ENCODE measurements at regions not wholly inside any gene's neighbourhood (a gene's known extent, or its start where the extent isn't known, plus 50 kb on each side); places are given as distances from the start of the nearest gene placed in this dataset.

DNA sequence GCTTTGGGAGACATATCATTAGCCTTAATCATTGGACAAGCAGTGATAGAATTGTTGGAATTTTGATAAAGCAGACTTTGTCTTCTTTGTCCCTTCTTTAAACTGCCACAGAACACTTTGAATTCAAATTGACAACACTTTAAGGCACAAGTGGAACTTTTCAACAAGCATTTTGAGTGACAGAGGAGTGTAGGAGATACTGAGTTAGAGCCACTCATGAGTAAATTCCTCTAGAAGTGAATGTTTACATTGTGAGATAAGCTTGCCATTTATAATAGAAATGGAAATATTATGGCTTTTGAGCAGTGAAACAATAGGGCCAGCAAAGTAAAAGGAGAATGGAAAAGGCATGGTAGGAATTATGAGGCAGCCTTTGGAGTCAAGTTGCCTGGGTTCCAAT, 515.8 kb downstream of the SLITRK6 start:
- no peak overlapping the region for H3K27ac Mint-ChIP-seq

GRCh38 chr13:85282876-85283275, 516.3 kb downstream of the SLITRK6 start:
- Mint-ChIP-seq H3K4me1 (no peaks in the 10 kb centered on the region), H3K27ac (no peak overlapping the region), H3K4me3 (no peak overlapping the region), H3K9me3 (no peaks in the 10 kb centered on the region), H3K36me3 (no peaks in the 10 kb centered on the region), H3K27me3 (ENCODE audit: insufficient read depth, low read depth) (no peaks in the 10 kb centered on the region)
- H3K36me3 ChIP-seq: no peaks in the 10 kb centered on the region
- H3K4me1 ChIP-seq: no peaks in the 10 kb centered on the region
- no peak overlapping the region for H3K27ac ChIP-seq
- H3K27me3 ChIP-seq: no peaks in the 10 kb centered on the region
- no peak overlapping the region for H3K9ac ChIP-seq
- TF ChIP-seq, protein P1, sequence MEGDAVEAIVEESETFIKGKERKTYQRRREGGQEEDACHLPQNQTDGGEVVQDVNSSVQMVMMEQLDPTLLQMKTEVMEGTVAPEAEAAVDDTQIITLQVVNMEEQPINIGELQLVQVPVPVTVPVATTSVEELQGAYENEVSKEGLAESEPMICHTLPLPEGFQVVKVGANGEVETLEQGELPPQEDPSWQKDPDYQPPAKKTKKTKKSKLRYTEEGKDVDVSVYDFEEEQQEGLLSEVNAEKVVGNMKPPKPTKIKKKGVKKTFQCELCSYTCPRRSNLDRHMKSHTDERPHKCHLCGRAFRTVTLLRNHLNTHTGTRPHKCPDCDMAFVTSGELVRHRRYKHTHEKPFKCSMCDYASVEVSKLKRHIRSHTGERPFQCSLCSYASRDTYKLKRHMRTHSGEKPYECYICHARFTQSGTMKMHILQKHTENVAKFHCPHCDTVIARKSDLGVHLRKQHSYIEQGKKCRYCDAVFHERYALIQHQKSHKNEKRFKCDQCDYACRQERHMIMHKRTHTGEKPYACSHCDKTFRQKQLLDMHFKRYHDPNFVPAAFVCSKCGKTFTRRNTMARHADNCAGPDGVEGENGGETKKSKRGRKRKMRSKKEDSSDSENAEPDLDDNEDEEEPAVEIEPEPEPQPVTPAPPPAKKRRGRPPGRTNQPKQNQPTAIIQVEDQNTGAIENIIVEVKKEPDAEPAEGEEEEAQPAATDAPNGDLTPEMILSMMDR (IDR thresholded peaks at IDR 0.05): no peak
- TF ChIP-seq EZH2phosphoT487 (IDR thresholded peaks at IDR 0.05) (no peak), EZH2 (IDR thresholded peaks at IDR 0.05) (no peak)
- H3K79me2 ChIP-seq (ENCODE audit: low read depth): no peaks in the 10 kb centered on the region
- no peaks in the 10 kb centered on the region for H3F3A ChIP-seq (ENCODE audit: low read depth)
- H3K4me2 ChIP-seq: no peak overlapping the region
- H4K20me1 ChIP-seq (ENCODE audit: low read depth): no peaks in the 10 kb centered on the region
- H3K4me3 ChIP-seq: no peak overlapping the region
- H3K9me3 ChIP-seq (ENCODE audit: low read depth): no peaks in the 10 kb centered on the region
- DNase-seq (ENCODE audit: low spot score): no peak
- H2AFZ ChIP-seq (replicated peaks): peak overlapping the region; percentile 52

More for the DNA sequence above, 515.8 kb downstream of the SLITRK6 start:
- TF ChIP-seq EZH2phosphoT487 (IDR thresholded peaks at IDR 0.05) (no peak), EZH2 (IDR thresholded peaks at IDR 0.05) (no peak)
- TF ChIP-seq, protein P1 (IDR thresholded peaks at IDR 0.05): no peak
- Histone ChIP-seq H3K4me2 (no peak overlapping the region), H3K9me3 (ENCODE audit: low read depth) (no peaks in the 10 kb centered on the region), H3K4me1 (no peaks in the 10 kb centered on the region), H3K27me3 (no peaks in the 10 kb centered on the region), H2AFZ (replicated peaks) (no peak overlapping the region), H3K4me3 (no peak overlapping the region), H3K79me2 (ENCODE audit: low read depth) (no peaks in the 10 kb centered on the region), H3K27ac (no peak overlapping the region), H3K9ac (no peak overlapping the region), H4K20me1 (ENCODE audit: low read depth) (no peaks in the 10 kb centered on the region), H3K36me3 (no peaks in the 10 kb centered on the region), H3F3A (ENCODE audit: low read depth) (no peaks in the 10 kb centered on the region)
- Mint-ChIP-seq H3K36me3 (no peaks in the 10 kb centered on the region), H3K4me3 (no peak overlapping the region), H3K4me1 (no peaks in the 10 kb centered on the region), H3K27me3 (ENCODE audit: insufficient read depth, low read depth) (no peaks in the 10 kb centered on the region), H3K9me3 (no peaks in the 10 kb centered on the region)
- no peak for DNase-seq (ENCODE audit: low spot score)

DNA sequence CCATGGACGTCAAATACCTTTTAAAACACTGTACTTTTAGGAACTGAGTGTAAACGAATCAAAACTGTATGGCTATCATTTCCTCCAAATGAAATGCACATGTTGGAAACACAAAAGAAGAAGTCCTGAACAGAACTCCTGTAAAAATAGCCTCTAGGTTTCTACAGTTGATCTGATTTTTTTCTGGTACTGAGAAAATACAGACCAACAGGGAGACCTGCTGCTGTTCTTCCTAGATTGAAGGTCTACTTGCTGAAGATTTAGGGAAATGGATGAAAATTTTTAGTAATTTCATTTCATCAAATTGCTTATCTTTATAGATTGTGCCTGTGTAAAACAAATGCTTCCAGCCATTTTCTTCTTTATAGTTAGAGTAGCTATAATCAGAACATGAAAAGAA, 520.4 kb downstream of the SLITRK6 start:
- Histone ChIP-seq H3K36me3 (no peaks in the 10 kb centered on the region), H3K4me1 (no peaks in the 10 kb centered on the region), H3K4me2 (no peak overlapping the region), H4K20me1 (ENCODE audit: low read depth) (no peaks in the 10 kb centered on the region), H3K27ac (no peak overlapping the region), H3K4me3 (no peak overlapping the region), H2AFZ (replicated peaks) (no peak overlapping the region), H3K79me2 (ENCODE audit: low read depth) (no peaks in the 10 kb centered on the region), H3K9ac (no peak overlapping the region), H3F3A (ENCODE audit: low read depth) (no peaks in the 10 kb centered on the region), H3K9me3 (ENCODE audit: low read depth) (no peaks in the 10 kb centered on the region), H3K27me3 (no peaks in the 10 kb centered on the region)
- Mint-ChIP-seq H3K27ac (no peak overlapping the region), H3K27me3 (ENCODE audit: insufficient read depth, low read depth) (no peaks in the 10 kb centered on the region), H3K4me3 (no peak overlapping the region), H3K4me1 (no peaks in the 10 kb centered on the region), H3K36me3 (no peaks in the 10 kb centered on the region), H3K9me3 (no peaks in the 10 kb centered on the region)
- TF ChIP-seq EZH2phosphoT487 (IDR thresholded peaks at IDR 0.05) (no peak), EZH2 (IDR thresholded peaks at IDR 0.05) (no peak)
- TF ChIP-seq, protein P1 (IDR thresholded peaks at IDR 0.05): no peak
- DNase-seq (ENCODE audit: low spot score): no peak
